GM18511 (cell line): ENCODE measurements at regions not wholly inside any gene's neighbourhood (a gene's known extent, or its start where the extent isn't known, plus 50 kb on each side); places are given as distances from the start of the nearest gene placed in this dataset.

Source experiments
- ATAC-seq: cut with Tn5 transposase; IDR thresholded peaks from one replicate; pipeline ENCODE4 v1.9.1; 2021; ENCODE audit warnings: mild to moderate bottlenecking, moderate library complexity; ENCODE audit not compliant: unreplicated experiment

GRCh38 chr13:74891610-74892009 lies 590.4 kb downstream of the TBC1D4 start:
- ATAC-seq: no peak

GRCh38 chr13:74889321-74889720 lies 592.6 kb downstream of the TBC1D4 start:
- no peak for ATAC-seq

- no peak for ATAC-seq
Observed at GRCh38 chr13:74886502-74886901, 595.5 kb downstream of the TBC1D4 start.

- ATAC-seq: no peak
Observed at GRCh38 chr13:74883834-74884233, 598.1 kb downstream of the TBC1D4 start.

GRCh38 chr13:74871369-74872070 lies 610.4 kb downstream of the TBC1D4 start:
- no peak for ATAC-seq

GRCh38 chr13:74870865-74871264 lies 611.1 kb downstream of the TBC1D4 start:
- ATAC-seq: no peak

GRCh38 chr13:74869846-74870245 lies 612.1 kb downstream of the TBC1D4 start:
- no peak for ATAC-seq

- no peak for ATAC-seq
Observed at GRCh38 chr13:74868049-74868448, 613.9 kb downstream of the TBC1D4 start.

- ATAC-seq: peak; percentile 48
Observed at GRCh38 chr13:74867460-74867859, 614.5 kb downstream of the TBC1D4 start.

GRCh38 chr13:74866101-74866500 lies 615.9 kb downstream of the TBC1D4 start:
- ATAC-seq: no peak

- ATAC-seq: no peak
Observed at GRCh38 chr13:74865656-74866055, 616.3 kb downstream of the TBC1D4 start.

- no peak for ATAC-seq
Observed at GRCh38 chr13:74860789-74861188, 621.2 kb downstream of the TBC1D4 start.

GRCh38 chr13:74850893-74851292 lies 631.1 kb downstream of the TBC1D4 start:
- ATAC-seq: no peak

GRCh38 chr13:74847966-74848365 lies 634.0 kb downstream of the TBC1D4 start:
- no peak for ATAC-seq

- no peak for ATAC-seq
Observed at GRCh38 chr13:74845806-74846205, 636.2 kb downstream of the TBC1D4 start.

GRCh38 chr13:74841651-74842050 lies 640.3 kb downstream of the TBC1D4 start:
- ATAC-seq: no peak

- no peak for ATAC-seq
Observed at GRCh38 chr13:74841123-74841522, 640.8 kb downstream of the TBC1D4 start.

GRCh38 chr13:74839656-74840055 lies 642.3 kb downstream of the TBC1D4 start:
- ATAC-seq: no peak

GRCh38 chr13:74838096-74838495 lies 643.9 kb downstream of the TBC1D4 start:
- no peak for ATAC-seq

- no peak for ATAC-seq
Observed at GRCh38 chr13:74836628-74837027, 645.3 kb downstream of the TBC1D4 start.

GRCh38 chr13:74835579-74835978 lies 646.4 kb downstream of the TBC1D4 start:
- no peak for ATAC-seq

GRCh38 chr13:74825938-74826246 lies 656.1 kb downstream of the TBC1D4 start:
- no peak for ATAC-seq
